RWPE1 (cell line): ENCODE measurements at regions not wholly inside any gene's neighbourhood (a gene's known extent, or its start where the extent isn't known, plus 50 kb on each side); places are given as distances from the start of the nearest gene placed in this dataset.

ENCODE experiments used
- CTCF ChIA-PET: fragments of 350-600 bp; sonication (Branson Sonifier 250); formaldehyde crosslinking; extraction: SDS; loops from one replicate; lab custom pipeline; 2021; lab: Yijun Ruan, JAX
- POLR2A ChIA-PET: fragments of 400-600 bp; formaldehyde crosslinking; extraction: SDS; loops from one replicate; lab custom pipeline; 2020; ENCODE audit warnings: antibody characterized with exemption; ENCODE audit not compliant: low non-redundant PET; lab: Yijun Ruan, JAX
- DNase-seq: peaks from one replicate; pipeline ENCODE4 v3.0.0; 2012; ENCODE audit warnings: low spot score
- H3K27ac ChIP-seq: fragments of 450-650 bp; 2 replicates; pipeline ENCODE4 v1.5.1; 2017
- TF ChIP-seq, protein P1 (sequence below): fragments of 450-650 bp; conservative IDR thresholded peaks from 2 replicates; pipeline ENCODE4 v1.5.1; 2017; ENCODE audit warnings: low read depth, mild to moderate bottlenecking

DNA sequence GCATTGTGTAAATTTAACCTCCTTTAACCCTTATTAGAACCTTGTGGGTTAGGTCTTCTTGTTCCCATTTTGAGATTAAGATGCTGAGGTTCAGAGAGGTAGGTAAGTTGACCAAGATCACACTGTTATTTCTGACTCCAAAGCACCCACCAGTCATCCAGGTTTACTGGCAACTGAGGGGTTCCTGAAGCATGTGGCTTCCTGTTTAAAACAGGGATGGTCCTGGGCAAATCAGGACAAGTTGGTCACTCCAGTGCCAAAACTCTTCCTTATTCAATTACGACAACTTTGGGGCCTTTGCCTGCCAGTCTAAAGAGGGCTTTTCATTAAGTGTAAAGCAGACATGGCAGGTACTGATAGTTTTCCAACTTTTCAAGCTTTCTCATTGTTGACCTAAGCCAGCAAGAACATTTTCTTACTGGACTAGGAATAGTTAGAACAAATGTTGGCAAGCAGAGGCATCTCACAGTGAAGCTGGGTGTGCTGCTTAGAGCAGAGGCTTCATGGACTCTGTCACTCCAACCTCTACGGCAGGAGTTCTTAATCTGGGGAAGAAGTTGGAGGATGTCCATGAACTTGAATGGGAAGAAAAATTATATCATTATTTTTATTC, 149.4 kb upstream of the ADAMTS9 start:
- ChIA-PET POLR2A (no interaction called here), CTCF (interaction anchor here (0.7 to 0.8 kb wide), 2 partner anchors 14 to 1540 kb away, joined by 3 to 4 read pairs; no protein-coding TSS in a partner anchor)
- TF ChIP-seq, protein P1, sequence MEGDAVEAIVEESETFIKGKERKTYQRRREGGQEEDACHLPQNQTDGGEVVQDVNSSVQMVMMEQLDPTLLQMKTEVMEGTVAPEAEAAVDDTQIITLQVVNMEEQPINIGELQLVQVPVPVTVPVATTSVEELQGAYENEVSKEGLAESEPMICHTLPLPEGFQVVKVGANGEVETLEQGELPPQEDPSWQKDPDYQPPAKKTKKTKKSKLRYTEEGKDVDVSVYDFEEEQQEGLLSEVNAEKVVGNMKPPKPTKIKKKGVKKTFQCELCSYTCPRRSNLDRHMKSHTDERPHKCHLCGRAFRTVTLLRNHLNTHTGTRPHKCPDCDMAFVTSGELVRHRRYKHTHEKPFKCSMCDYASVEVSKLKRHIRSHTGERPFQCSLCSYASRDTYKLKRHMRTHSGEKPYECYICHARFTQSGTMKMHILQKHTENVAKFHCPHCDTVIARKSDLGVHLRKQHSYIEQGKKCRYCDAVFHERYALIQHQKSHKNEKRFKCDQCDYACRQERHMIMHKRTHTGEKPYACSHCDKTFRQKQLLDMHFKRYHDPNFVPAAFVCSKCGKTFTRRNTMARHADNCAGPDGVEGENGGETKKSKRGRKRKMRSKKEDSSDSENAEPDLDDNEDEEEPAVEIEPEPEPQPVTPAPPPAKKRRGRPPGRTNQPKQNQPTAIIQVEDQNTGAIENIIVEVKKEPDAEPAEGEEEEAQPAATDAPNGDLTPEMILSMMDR = no peak
- H3K27ac ChIP-seq = no peak overlapping the region
- no peak for DNase-seq

DNA sequence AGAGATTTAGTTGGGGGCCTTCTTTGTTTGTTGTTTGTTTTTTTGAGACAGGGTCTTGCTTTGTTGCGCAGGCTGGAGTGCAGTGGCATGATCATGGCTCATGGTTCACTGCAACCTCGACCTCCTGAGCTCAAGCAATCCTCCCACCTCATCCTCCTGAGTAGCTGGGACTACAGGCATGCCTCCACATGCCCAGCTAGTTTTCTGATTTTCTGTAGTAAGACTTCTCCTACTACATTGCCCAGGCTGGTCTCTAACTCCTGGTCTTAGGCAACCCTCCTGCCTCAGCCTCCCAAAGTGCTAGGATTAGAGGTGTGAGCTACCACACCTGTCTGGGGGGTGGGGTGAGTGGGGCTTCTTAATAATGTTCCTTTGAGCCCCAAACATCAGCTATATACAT, 148.3 kb upstream of the ADAMTS9 start:
- no peak for DNase-seq
- TF ChIP-seq, protein P1 = no peak
- ChIA-PET POLR2A (no interaction called here), CTCF (no interaction called here)
- no peak overlapping the region for H3K27ac ChIP-seq

DNA sequence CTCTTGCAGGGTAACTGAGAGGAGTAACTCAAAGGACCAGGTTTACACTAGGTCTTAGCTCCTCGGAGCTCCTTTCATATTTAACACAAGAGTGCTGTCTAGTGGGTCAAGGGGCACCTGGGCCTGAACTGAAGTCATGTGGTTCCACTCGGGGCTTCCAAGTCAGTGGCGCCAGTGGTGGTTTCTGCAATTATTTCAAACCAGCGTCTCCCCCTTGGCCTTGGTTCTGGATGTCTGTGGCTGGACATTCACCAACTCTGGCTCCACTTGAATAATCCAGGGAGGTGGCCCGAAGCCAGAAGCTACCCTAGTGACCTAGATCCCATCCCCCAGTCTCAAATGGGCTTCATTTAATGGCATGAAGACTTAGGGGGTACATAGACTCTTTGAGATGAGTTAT, 144.3 kb upstream of the ADAMTS9 start:
- H3K27ac ChIP-seq = no peak overlapping the region
- POLR2A ChIA-PET = no interaction called here
- TF ChIP-seq, protein P1 = no peak
- CTCF ChIA-PET = no interaction called here
- DNase-seq = no peak

DNA sequence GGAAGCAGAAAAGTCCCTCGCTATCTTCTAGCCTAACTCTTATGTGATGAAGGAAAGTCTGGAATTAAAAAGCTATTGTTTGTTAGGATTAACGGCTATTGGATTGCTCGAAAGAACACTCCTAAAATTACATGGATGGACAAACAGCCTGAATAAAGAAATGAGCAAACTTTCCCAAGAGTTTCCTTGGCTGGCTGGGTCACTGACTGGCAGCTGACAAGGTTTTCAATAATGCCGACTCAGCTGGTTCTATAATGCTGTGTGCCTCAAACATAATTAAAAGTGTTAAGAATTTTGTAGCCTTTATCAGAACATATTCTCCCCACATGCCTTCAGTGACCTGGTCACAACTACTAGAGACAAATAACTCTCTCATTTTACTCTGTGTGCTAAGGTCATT, 142.9 kb upstream of the ADAMTS9 start:
- H3K27ac ChIP-seq = no peak overlapping the region
- POLR2A ChIA-PET = no interaction called here
- no peak for DNase-seq
- CTCF ChIA-PET = no interaction called here
- TF ChIP-seq, protein P1 = no peak

DNA sequence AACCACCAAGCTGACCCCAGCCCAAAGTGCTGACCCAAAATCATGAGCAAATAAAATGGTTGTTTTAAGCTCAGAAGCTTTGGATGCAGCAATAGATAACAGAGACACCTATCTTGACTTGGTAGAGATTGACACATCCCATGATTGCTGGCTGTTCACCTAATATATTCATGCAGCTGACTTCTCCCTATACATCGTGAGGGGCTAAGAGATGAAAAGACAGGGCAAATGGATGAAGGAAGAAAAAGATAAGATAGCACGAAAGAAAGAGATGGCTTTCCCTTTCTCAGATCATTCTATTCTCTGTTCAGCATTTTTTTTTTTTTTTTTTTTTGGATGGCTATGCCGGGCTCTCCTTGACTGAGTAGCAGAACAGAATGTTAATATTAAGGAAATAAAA, 141.5 kb upstream of the ADAMTS9 start:
- ChIA-PET POLR2A (no interaction called here), CTCF (no interaction called here)
- DNase-seq = no peak
- H3K27ac ChIP-seq = no peak overlapping the region
- TF ChIP-seq, protein P1 = no peak

DNA sequence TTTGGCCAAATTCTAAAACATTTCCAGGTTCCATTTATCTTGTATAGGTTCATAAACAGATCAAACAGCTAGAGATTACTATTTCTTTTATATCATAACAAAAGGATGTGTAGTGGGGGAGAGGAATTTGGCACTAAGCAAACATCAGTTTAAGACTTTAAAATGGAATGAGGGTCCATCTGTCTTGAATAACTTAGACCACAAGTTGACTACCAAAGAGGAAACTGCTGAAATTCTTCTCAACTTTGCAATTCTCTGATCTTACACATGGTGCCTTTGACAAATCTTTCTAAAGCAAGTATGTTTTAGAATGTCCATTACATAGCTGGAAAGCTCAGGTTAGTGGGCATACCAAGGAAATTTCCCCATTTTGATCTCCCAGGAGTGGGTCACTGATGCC, 140.5 kb upstream of the ADAMTS9 start:
- CTCF ChIA-PET = interaction anchor here (0.5 kb wide), 1 partner anchor 265 kb away, joined by 4 read pairs; no protein-coding TSS in a partner anchor
- DNase-seq = no peak
- no peak overlapping the region for H3K27ac ChIP-seq
- TF ChIP-seq, protein P1 = no peak
- POLR2A ChIA-PET = no interaction called here

DNA sequence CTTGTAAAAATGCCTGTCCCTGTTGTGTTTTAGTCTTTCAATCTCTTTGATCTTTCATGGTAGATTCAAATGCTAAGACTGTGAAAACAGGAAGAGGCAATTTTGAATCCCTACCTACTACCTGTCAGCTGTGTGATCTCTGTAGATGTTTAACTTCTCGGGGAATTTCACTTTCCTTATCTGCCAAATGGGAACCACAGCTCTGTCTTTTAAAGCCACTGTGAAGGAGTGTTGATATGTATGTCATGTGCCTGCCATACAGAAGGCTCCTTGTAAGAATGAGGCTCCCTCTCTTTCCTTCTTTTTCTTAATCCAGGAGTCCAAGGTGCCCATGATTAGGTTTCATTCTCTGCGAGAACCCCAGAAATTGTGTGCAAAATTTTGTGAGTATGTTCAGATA, 139.6 kb upstream of the ADAMTS9 start:
- POLR2A ChIA-PET = no interaction called here
- CTCF ChIA-PET = no interaction called here
- no peak overlapping the region for H3K27ac ChIP-seq
- TF ChIP-seq, protein P1 = no peak
- no peak for DNase-seq
